HG03469 (cell line): ENCODE measurements at regions not wholly inside any gene's neighbourhood (a gene's known extent, or its start where the extent isn't known, plus 50 kb on each side); places are given as distances from the start of the nearest gene placed in this dataset.
"Not testable (repeated sequence)": the region's sequence is repeated elsewhere in the genome, so short reads cannot be mapped to it uniquely, and the experiment has no call there.

Experiments
- ATAC-seq: cut with Tn5 transposase; IDR thresholded peaks from one replicate; pipeline ENCODE4 v1.9.1; 2021; ENCODE audit warnings: mild to moderate bottlenecking, moderate library complexity, moderate number of reproducible peaks; ENCODE audit not compliant: unreplicated experiment

GRCh38 chr13:79650688-79651087 lies 169.7 kb downstream of the NDFIP2 start:
- ATAC-seq: no peak

- ATAC-seq: no peak
Observed at GRCh38 chr13:79648191-79648590, 167.2 kb downstream of the NDFIP2 start.

GRCh38 chr13:79647533-79647932 lies 166.6 kb downstream of the NDFIP2 start:
- no peak for ATAC-seq

GRCh38 chr13:79646880-79647279 lies 165.9 kb downstream of the NDFIP2 start:
- no peak for ATAC-seq

- no peak for ATAC-seq
Observed at GRCh38 chr13:79645569-79645968, 164.6 kb downstream of the NDFIP2 start.

- ATAC-seq: no peak
Observed at GRCh38 chr13:79642596-79642995, 161.6 kb downstream of the NDFIP2 start.

- ATAC-seq: no peak
Observed at GRCh38 chr13:79637133-79637763, 156.3 kb downstream of the NDFIP2 start.

- no peak for ATAC-seq
Observed at GRCh38 chr13:79631051-79631659, 150.2 kb downstream of the NDFIP2 start.

GRCh38 chr13:79628463-79628862 lies 147.5 kb downstream of the NDFIP2 start:
- no peak for ATAC-seq

GRCh38 chr13:79626924-79627323 lies 146.0 kb downstream of the NDFIP2 start:
- ATAC-seq: no peak

GRCh38 chr13:79625517-79625916 lies 144.6 kb downstream of the NDFIP2 start:
- ATAC-seq: no peak

GRCh38 chr13:79621902-79622301 lies 140.9 kb downstream of the NDFIP2 start:
- ATAC-seq: no peak

GRCh38 chr13:79621449-79621848 lies 140.5 kb downstream of the NDFIP2 start:
- ATAC-seq: no peak

- no peak for ATAC-seq
Observed at GRCh38 chr13:79614250-79614918, 133.4 kb downstream of the NDFIP2 start.

- no peak for ATAC-seq
Observed at GRCh38 chr13:79612604-79613003, 131.6 kb downstream of the NDFIP2 start.

GRCh38 chr13:79607895-79608294 lies 126.9 kb downstream of the NDFIP2 start:
- ATAC-seq: not testable (repeated sequence)
